OCI-M1 (cell line): ENCODE measurements at regions not wholly inside any gene's neighbourhood (a gene's known extent, or its start where the extent isn't known, plus 50 kb on each side); places are given as distances from the start of the nearest gene placed in this dataset.
A peak's percentile ranks its signal among the peaks of the same experiment; 100 is the strongest.
"Not testable (repeated sequence)": the region's sequence is repeated elsewhere in the genome, so short reads cannot be mapped to it uniquely, and the experiment has no call there.

Experiments used
- DNase-seq: peaks from one replicate; lab custom pipeline; 2025; lab: John Stamatoyannopoulos, UW

DNA sequence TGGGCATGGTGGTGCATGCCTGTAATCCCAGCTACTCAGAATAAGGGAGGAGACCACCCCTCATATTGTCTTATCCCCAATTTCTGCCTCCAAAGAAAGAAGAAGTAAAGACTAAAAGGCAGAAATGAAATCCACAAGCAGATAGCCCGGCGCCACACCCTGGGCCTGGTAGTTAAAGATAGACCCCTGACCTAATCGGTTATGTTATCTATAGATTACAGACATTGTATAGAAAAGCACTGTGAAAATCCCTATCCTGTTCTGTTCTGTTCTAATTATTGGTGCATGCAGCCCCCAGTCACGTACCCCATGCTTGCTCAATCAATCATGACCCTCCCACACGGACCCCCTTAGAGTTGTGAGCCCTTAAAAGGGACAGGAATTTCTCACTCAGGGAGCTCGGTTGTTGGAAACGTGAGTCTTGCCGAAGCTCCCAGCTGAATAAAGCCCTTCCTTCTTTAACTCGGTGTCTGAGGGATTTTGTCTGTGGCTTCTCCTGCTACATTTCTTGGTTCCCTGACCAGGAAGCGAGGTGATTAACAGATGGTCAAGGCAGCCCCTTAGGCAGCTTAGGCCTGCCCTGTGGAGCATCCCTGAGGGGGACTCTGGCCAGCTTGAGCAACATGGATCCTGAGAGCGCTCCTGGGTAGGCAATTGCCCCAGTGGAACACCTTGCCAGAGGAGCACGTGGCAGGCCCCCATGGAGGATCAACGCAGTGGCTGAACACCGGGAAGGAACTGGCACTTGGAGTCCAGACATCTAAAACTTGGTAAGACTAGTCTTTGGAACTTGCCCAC is 188.7 kb upstream of the NDUFV2 start:
- peak; percentile 88 for DNase-seq

DNA sequence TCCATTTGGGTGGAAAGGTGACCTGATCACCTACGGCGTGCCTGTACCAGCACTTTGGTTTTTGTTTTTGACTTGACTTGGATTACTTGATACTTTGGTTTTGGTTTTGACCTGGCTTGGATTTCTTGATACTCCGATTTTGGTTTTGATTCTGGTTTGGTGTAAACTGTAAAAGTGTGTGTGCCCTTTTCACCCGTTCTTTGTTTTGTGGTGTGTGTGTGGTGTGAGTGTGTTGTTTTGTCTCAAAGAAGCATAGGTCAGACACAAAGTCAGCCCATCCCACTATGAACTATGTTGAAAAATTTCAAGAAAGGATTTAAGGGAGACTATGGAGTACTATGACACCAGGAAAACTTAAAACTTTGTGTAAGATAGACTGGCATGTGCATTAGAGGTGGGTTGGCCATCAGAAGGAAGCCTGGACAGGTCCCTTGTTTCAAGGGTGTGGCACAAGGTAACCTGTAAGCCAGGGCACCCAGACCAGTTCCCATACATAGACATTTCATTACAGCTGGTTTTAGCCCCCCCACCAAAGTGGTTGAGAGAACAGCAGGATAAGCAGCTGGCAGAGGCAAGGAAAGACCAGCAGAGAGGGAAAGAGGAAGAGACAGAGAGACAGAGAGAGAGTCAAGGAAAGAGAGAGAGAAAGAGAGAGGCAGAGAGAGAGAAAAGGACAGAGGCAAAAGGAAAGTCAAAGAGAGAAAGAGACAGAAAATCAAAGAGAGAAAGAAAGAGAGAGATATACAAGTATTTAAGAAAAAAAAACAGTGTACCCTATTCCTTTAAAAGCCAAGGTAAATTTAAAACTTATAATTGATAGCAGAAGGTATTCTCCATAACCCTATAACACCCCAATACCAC is 187.9 kb upstream of the NDUFV2 start:
- DNase-seq = peak; percentile 81

DNA sequence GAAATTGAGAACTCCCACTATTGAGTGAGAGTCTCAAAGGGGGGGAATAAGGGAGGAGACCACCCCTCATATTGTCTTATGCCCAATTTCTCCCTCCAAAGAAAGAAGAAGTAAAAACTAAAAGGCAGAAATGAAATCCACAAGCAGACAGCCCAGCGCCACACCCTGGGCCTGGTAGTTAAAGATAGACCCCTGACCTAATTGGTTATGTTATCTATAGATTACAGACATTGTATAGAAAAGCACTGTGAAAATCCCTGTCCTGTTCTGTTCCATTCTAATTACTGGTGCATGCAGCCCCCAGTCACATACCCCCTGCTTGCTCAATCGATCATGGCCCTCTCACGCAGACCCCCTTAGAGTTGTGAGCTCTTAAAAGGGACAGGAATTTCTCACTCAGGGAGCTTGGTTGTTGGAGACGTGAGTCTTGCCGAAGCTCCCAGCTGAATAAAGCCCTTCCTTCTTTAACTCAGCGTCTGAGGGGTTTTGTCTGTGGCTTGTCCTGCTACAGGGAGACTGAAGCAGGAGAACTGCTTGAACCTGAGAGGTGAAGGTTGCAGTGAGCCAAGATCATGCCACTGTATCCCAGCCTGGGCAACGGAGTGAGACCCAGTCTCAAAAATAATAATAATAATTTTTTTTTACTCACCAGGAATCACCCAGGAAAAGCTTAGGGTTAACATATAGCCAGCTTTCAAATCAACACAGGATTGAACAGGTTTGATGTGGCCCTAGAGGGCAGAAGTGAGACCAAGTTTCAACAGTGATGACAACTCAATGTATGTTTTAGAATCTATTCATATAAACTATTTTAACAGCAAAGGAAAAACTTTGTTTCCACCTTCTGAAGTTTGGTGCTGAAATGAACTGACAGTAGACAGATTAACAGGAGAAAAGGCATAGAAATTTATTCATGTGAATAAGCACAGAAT is 181.4 kb upstream of the NDUFV2 start:
- peak; percentile 72 for DNase-seq

DNA sequence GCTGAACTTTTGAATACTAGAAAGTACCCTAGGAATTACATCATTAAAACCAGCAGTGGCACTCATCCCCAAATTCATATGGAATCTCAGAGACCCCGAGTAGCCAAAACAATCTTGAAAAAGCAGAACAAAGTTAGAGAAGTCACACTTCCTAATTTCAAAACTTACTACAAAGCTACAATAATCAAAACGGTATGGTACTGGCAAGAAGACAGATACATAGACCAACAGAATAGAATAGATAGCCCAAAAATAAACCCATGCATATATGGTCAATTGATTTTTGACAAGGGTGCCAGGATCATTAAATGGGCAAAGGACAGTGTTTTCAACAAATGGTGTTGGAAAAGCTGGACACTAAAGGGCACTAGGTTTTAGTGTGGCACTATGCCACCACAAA is 176.0 kb upstream of the NDUFV2 start:
- DNase-seq = peak; percentile 39

DNA sequence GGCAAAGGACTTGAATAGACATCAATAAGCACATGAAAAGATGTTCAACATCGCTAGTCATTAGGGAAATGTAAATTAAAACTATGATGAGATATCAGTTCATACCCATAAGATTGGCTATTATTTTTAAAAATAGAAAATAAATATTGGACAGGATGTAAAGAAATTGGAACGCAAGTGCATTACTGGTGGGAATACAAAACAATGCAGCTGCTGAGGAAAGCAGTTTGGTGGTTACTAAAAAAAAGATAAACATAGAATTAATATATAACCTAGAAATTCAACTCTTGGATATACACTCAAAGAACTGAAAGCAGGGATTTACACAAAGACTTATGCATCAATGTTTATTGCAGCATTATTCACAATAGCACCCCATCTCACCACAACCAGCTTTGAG is 174.5 kb upstream of the NDUFV2 start:
- no peak for DNase-seq

DNA sequence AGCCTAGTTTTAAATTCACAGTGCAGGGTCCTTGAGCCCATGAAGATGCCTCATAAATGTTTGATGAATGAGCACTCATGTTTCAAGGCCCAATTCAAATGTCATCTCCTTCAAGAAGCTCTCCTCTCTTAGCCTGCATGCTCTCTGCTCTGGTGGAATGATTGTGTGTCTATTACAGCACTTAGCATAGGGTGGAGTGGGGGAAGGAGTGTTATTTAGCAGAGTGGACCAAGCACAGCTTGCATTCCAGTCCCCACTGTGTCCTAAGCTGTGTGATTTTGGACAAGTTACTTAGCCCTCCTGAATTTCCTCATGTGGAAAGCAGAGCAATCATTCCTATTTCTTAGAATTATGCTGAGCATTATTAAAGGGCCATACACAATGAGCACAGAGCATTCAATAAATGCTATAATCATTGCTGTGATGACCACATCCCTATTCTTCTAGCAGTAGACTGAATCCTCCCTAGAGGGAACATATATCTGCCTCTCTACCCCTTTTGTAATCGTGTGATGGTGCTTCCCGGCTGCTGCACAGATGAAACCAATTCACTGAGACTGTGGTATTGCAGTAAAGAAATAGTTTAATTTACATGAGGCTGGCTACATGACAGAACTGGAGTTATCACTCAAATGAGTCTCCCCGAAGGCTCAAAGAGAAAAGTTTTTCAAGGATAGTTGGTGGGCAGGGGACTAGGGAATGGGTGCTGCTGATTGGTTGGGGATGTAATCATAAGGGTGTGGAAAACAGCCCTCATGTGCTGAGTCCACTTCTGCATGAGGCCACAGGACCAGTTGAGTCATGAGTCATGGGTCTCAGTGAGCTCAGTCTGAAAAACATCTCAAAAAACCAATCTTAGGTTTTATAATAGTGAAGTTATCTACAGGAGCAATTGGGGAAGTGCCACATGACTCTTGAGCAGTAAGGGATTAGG is 173.4 kb upstream of the NDUFV2 start:
- peak; percentile 61 for DNase-seq

DNA sequence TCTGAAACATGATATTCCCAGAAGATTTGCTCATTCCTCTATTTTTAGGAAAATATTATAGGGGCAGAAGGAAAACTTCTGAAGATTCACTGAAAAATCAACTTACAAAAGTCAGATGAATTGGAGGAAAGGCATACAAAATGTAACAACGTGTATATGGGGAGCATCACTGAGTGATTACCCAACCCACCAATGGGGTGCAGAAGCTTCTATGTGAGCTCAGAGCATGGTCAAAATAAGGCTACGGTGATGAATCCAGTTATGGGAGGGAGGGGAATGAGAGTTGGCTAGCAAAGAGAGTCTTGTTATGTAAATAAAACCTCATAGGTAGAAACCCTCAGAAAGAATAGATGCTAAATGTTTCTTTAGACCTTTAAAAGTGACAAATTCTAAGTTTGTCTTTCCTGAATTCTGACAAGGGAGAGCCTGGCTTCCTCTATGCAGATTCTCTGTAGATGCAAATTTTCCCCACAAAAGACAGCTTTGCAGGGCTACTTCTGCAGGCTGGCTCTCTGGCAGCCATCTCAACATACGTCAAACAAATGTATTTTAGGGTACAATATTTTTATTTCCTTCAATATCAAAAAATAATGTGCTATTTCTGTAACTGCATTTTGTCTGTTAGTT is 171.4 kb upstream of the NDUFV2 start:
- DNase-seq = no peak

DNA sequence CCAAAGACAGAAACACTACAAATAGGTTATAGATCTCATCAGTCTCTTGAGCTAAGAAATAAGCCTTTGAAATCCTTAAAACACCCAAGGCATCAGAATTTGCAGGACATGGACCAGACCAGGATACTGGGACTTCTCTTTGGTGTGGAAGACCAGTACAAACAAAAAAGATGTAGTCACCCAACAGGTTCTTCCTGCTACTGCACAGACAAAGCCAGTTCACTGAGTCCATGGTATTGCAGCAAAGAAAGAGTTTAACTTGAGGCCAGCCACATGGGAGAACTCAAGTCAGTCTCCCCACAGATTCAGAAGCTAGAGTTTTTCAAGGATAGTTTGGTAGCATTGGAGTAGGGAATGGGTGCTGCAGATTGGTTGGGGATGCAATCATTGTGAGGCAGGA is 169.6 kb upstream of the NDUFV2 start:
- DNase-seq = peak; percentile 35

DNA sequence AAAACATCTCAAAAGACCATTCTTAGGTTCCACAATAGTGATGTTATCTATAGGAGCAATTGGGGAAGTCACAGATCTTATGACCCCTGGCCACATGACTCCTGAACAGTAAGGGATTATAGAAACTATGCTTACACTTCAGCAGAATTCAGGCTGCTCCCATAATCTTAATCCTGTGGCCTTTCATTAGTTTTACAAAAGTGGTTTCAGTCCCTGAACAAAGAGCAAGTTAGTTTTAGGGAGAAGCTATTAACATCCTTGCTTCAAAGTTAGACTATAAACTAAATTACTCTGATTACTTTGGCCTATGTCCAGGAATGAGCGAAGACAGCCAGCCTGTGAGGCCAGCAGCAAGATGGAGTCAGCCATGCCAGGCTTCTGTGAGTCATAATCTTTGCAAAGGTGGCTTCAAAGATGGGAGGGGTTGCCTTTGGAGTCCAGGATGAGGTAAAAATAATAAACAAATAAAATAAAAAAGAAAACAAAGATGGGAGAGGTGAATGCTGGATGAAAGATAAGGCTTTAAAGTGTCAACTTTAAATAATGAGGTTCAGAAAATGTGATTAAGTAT is 168.7 kb upstream of the NDUFV2 start:
- peak; percentile 55 for DNase-seq

DNA sequence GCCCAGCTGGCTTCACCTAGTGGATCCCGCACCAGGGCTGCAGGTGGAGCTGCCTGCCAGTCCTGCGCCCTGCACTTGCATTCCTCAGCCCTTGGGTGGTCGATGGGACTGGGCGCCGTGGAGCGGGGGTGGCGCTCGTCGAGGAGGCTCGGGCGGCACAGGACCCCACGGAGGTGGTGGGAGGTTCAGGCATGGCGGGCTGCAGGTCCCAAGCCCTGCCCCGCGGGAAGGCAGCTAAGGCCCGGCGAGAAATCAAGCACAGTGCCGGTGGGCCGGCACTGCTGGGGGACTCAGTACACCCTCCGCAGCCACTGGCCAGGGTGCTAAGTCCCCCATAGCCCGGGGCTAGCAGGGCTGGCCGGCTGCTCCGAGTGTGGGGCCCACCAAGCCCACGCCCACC is 167.2 kb upstream of the NDUFV2 start:
- DNase-seq = not testable (repeated sequence)

DNA sequence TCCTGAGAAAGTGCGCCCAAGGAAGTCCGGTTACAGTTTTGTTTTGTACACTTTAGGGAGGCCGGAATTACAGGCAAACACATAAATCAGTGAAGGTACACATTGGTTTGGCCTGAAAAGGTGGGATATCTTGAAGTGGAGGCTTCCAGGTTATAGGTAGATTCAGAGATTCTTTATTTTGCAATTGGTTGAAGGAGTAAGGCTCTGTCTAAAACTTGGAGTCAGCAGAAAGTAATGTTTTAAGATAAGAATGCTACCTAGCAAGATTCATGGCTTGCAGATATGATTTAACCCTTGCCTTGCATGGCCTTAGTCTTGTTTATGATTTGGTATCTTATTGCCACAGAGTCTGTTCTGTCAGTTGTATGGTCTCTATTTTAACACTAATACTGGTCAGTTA is 165.9 kb upstream of the NDUFV2 start:
- DNase-seq = no peak

DNA sequence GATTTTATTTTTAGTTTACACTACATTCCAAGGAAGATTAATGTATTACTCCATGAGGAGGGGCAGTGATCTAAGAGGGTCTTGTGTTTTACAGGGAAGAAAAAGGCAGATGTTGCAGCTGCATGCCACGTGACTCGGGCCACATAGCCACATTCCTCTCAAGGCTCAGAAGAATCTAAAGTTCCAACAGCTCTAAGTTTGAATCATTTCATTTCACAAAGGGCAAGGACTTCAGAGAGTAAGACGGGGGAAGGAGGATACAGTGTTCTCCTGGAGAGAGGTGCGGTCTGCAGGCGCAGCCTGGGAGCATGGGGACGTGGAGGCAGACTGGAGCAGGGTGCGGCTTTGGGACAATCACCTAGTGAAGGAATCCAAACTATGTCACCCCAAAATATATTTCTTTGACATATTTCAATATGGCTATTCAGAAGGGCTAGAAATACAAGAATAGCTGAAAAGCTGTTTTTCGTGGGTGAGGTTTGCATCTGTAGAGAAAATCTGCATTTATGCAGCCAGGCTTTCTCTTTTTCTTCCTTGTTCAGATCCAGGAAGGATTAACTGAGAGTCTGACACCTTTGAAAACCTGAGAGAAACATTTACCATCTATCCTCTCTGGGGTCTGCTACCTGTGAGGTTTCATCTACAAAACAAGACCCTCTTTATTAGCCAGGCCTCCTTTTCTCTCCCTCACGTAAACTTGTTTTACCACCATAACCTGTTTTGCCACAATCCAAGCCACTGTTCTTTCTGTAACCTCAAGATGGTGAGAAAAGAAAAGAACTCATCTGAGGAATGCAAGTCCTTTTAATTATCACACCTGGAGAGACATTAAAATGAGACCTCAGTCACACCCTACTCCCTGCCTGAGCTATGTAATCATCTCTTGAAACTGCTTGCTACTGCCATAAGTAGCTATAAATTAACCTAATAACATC is 165.1 kb upstream of the NDUFV2 start:
- DNase-seq = no peak

DNA sequence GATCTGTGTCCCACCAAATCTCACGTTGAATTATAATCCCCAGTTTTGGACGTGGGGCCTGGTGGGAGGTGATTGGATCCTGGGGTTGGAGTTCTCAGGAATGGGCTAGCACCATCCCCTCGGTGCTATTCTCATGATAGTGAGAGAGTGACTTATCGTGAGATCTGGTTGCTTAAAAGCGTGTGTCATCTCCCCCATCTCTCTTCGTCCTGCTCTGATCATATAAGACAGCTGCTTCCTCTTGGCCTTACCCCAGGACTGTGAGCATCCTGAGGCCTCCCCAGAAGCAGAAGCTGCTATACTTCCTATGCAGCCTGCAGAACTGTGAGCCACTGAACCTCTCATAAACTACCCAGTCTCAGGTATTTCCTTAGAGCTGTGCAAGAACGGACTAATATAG is 163.7 kb upstream of the NDUFV2 start:
- DNase-seq = peak; percentile 59

DNA sequence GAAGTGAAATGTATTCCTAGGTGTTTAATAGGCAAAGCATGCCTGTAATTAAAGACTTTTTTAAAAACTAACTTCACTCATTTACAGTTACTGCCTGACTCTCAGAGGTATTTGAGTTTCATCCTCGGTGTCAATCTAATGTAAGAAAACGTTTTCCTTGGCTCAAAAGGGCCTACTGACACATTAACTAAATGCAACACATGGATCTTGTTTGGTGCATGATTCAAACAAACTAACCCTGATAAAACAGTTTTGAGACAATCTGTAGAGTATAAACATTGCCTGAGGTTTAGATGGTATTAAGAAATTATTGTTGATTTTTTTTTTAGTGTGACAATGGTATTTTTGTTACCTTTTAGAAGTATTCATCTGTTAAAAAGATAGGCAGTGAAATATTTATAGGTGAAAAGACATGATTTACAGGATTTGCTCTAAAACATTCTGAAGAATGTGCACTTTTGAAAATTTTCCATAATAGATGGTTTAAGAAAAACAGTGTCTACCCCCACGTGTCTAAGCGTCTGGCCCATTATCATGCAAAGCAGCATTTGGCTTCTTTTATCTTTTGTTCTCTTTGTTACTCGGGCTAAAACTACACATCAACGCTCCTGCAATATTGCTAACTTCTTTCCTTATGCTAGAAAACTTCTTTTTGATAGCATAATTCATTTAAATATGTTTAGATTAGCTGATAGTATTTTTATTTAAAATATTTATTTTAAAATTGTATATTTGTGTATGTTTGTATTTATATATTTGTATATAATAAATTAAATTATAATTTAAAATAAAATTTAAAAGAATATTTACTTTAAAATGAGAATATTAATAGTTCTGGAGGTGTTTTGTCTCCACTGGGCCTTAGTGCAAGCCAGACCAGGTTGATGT is 160.2 kb upstream of the NDUFV2 start:
- DNase-seq = peak; percentile 75

DNA sequence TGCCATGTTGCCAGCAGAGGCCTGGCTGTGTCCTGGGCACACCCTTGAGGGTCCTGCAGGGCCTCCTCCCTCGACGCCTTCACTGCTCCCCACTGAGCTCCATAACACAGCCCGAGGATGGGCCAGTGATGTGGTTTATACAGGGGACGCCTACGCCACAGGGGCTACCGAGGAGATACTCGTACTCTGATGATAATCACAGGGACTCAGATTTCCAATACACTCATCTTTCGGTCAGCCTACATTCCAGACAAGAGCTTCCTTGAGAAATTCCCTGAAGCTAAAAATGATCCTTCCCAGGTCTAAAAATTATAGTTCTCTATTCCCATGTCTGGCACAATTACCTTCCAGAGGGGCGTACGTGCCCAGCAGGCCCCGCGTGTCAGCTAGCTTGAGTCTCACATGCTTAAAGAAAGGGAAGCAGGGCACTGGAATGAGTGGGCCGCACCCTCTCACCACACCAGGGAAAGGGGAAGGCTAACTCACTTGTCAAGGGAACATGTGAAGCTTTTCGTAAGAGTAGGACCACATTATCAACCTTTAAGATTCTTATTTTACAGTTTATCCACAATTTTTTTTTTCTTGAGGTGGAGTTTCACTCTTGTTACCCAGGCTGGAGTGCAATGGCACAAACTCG is 159.5 kb upstream of the NDUFV2 start:
- DNase-seq = peak; percentile 34

DNA sequence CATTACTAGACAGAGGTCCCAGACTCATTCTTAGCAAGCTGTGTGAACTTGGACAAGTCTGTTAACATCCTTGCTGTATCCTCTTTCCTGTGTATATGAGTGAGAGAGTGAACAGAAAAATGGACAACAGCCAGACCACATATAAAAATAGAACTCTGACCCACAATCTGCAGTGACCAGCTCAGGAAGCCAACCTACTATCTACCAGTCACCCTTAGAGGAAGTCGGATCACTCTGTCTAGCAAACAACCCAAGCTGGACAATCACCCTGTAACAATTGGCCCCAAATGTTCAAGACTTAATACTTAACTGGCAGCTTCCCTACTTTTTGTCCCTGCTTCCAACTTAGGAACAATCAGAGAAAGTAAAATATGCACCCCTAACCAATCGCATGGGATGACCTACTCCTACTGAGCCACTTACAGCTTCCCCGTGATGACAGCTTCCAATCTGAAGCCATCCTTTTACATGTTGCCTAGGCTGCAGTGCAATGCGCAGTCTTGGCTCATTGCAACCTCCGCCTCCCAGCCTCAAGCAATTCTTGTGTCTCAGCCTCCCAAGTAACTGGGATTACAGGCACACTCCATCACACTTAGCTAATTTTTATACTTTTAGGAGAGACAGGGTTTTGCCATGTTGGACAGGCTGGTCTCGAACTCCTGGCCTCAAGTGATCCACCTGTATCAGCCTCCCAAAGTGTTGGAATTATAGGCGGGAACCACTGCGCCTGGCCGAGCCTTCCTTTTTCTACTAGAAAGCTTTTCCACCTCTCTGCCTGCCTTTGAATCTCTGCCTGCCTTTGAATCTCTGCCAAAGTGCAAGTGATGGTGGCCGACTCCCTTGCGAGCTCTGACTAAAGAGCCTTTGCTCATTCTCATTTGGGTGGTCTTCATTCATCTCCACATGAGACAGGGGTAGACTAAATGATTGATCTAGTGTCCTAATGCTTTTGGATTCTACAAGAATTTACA is 158.3 kb upstream of the NDUFV2 start:
- peak; percentile 97 for DNase-seq
